SH-SY5Y (cell line): ENCODE measurements at regions not wholly inside any gene's neighbourhood (a gene's known extent, or its start where the extent isn't known, plus 50 kb on each side); places are given as distances from the start of the nearest gene placed in this dataset.

ENCODE experiments used
- GATA2 ChIP-seq: IDR thresholded peaks from 2 replicates; pipeline ENCODE4 v1.6.1; 2011; ENCODE audit warnings: mild to moderate bottlenecking, low read depth, low read length
- GATA3 ChIP-seq: IDR thresholded peaks from 2 replicates; pipeline ENCODE4 v1.6.1; 2011; ENCODE audit warnings: low read depth, mild to moderate bottlenecking, low read length, moderate library complexity

DNA sequence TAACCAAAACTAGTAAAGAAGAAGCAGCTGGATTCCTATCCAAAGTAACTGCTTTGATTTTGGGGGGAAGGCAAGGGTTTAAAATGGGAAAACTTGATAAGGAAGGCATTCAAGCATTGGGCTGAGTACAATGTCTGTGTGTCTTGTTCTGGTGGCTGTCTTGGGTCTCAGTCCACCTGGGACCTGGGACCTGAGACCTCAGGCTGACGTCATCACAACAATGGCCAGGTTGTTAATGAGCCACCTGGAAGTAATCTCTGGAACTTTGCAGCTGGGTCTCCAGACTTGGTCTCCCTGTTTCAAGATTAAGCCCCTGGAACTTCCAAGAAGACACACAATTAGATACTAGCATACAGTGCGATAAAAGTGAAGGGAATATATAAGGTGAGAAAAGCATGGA, 157.5 kb downstream of the PIK3R1 start:
- TF ChIP-seq GATA2, result no peak
- TF ChIP-seq GATA3, result no peak
